Astrocyte of the hippocampus (primary cell): ENCODE measurements at regions not wholly inside any gene's neighbourhood (a gene's known extent, or its start where the extent isn't known, plus 50 kb on each side); places are given as distances from the start of the nearest gene placed in this dataset.
"Not testable (repeated sequence)": the region's sequence is repeated elsewhere in the genome, so short reads cannot be mapped to it uniquely, and the experiment has no call there.

Experiments used
- DNase-seq: peaks from one replicate; pipeline ENCODE4 v3.0.0; 2011; ENCODE audit warnings: low read depth, low spot score

DNA sequence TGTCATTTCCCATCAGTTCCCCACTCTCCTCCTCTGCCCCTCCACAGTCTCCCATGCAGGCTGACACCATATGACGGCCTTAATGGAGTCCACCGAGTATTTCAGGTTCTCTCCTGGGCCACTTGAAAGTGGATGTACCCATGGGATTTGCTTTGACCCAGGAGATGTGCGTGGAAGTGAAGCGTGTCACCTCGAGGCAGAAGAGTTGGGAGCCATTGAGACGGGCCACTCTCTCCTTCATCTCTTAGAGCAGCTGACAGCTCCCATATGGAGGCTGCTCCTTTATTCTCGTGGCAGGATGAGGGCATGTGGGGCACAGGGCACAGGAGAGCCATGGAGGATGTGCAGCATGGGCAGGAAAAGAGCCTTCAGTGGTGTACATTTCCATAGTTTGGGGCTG is 144.7 kb upstream of the CRYM start:
- not testable (repeated sequence) for DNase-seq

DNA sequence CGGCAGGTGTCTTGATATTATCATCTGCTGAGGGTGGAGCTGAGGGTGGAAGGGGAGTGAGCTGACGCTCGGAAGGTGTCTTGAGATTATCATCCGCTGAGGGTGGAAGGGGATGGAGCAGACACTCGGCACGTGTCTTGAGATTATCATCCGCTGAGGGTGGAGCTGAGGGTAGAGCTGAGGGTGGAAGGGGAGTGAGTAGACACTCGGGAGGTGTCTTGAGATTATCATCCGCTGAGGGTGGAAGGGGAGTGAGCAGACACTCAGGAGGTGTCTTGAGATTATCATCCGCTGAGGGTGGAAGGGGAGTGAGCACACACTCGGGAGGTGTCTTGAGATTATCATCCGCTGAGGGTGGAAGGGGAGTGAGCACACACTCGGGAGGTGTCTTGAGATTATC is 126.6 kb upstream of the CRYM start:
- not testable (repeated sequence) for DNase-seq

DNA sequence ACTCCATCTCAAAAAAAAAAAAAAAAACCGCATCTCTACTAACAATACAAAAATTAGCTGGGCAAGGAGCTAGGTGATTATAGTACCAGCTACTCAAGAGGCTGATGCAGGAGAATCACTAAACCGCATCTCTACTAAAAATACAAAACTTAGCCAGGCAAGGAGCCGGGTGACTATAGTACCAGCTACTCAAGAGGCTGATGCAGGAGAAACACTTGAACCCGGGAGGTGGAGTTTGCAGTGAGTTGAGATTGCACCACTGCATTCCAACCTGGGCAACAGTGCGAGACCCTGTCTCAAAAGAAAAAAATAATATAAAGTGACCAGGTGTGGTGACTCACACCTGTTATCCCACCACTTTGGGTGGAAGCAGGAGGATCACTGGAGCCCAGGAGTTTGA is 119.8 kb upstream of the CRYM start:
- DNase-seq, result not testable (repeated sequence)

GRCh38 chr16:21396545-21396944 is 118.5 kb upstream of the CRYM start:
- DNase-seq, result not testable (repeated sequence)

DNA sequence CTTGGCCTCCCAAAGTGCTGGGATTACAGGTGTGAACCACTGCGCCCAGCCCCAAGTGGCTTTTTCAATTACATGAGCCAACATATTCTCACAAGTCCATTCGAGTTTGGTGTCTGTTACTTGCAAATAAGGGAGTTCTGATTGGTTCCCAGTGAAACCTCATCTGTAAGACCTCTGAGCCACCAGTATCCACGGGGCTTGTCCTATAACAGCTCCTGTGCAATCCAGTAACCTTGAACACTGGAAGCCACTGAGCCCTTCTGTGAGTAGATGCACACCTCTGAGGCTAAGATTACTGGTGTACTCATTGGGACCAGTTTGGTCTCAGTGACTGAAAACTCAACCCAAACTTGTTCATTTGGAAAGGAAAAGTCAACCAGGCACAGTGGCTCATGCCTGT is 112.5 kb upstream of the CRYM start:
- DNase-seq, result not testable (repeated sequence)

DNA sequence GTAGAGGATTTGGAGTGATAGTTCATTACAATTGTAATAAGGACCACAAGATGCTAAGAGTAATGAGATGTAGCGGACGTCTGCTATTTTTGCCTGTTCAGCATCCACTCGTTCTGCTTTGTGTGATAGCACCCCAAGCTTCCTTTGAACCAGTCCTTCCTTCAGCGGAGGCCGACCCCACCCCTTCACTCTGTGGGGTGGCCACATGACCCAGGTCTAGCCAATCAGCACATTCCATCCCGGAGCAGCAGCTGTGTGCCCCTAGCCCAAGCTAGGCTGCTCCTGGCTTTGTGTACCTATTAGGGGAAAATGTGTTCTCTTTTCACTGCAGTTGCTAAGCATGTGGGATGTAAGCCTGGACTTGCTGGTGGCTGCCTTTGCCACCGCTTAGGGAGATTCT is 111.8 kb upstream of the CRYM start:
- not testable (repeated sequence) for DNase-seq

- not testable (repeated sequence) for DNase-seq
These were observed 109.7 kb upstream of the CRYM start for GRCh38 chr16:21387757-21388156.

DNA sequence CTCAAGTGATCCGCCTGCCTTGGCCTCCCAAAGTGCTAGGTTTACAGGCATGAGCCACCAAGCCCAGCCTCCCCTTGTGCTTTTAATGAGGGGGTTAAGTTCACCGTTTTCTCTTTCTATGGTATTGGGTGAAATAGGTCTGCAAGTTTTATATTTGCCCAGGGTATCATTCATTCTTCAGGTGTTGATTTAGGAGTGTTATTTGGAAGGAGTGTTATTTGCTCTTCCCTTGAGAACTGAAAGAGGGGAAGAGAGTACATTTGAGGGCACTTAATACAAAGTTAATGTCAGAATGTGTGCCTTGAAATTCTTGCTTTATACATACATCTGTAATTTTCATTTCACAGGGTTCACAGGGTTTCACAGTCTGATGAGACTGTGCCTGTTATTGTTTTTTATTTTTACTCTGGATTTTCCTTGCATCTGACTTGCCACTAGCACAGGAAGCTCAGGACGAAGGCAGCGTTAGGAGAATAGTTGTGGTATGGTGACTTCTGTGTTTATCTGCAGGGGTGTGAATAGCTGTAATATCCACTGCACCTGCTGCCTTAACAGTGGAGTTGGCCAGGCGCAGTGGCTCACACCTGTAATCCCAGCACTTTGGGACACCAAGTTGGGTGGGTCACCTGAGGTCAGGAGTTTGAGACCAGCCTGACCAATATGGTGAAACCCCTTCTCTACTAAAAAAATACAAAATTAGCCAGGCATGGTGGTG is 108.3 kb upstream of the CRYM start:
- not testable (repeated sequence) for DNase-seq

- not testable (repeated sequence) for DNase-seq
These were observed 105.6 kb upstream of the CRYM start for GRCh38 chr16:21383682-21384081.

DNA sequence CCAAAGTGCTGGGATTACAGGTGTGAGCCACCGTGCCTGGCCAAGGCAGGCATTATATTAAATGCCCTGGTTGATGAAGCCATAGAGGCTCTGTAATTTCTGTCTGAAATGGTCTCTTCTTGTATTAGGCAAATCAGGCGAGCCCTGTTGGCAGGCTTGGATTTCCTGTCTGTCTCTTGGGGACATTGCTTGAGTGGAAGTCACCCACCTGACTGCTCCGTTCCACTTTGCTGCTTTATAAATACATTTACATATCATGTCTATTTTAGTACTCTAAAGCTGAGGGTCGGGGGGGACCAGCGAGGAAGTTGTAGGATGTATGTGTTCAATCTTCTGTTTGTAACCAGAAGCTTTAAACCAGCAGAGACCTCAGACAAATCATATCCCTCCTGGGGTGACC is 101.6 kb upstream of the CRYM start:
- DNase-seq, result not testable (repeated sequence)

DNA sequence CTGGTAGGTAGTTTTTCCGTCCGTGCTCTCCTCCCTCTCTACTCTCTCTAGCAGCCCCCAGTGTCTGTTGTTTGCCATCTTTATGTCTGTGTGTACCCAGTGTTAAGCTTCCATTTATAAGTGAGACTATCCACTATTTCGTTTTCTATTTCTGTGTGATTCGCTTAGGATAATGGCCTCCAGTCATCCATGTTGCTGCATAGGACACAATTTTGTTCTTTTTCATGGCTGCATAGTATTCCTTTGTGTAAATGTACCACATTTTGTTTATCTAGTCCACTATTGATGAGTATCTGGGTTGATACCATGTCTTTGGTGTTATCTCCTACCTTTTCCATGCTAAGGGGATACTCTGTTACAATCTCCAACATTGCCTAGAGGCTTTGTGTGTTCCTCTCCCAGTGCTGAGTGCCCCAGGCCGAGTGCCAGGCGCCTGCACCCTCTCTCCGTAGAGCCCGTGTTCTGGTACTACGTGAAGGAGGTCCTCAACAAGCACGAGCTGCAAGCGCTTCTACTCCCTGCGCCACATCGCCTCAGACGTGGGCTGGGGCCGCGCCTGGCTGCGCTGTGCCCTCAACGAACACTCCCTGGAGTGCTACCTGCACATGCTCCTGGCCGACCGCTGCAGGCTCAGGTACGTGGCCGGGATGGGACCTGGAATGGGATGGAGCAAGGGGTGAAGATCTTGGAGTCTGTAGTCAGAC is 98.3 kb upstream of the CRYM start:
- not testable (repeated sequence) for DNase-seq

DNA sequence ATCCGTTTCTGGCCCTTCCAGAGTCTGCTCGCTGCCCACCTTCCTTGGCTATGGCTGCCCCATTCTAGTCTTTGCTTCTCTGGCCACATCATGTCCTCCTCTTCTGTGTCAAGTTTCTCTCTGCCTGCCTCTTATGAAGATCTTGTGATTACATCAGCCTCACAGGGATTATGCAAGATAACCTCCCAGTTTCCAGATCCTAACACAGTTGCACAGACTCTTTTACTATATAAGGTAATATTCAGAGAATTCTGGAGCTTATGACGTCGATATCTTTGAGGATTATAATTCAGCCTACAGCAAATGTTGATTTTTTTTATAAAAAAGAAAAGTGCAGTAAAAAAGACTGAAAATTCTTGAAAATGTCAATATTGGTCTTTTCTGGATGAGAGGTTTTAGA is 97.2 kb upstream of the CRYM start:
- DNase-seq, result not testable (repeated sequence)

DNA sequence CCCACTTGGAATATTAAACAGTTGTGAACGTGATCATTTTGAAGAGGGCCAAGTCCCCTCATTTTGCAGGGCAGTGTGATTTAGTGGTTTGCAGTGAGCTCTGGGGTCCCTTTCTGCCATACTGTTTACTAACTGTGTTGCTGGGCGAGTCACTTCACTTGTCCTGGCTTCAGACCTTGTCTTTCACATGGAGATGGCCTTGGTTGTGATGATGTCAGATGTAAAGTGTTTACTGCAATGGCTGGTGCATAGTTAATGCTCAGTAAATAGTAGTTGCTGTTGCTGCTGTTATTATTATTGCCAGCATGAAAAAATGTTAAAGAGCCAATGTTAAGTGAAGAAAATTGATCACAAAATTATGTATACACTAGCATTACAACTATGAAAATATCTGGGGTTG is 95.4 kb upstream of the CRYM start:
- DNase-seq, result not testable (repeated sequence)

- not testable (repeated sequence) for DNase-seq
These were observed 94.8 kb upstream of the CRYM start for GRCh38 chr16:21372862-21373261.

- DNase-seq, result not testable (repeated sequence)
These were observed 94.2 kb upstream of the CRYM start for GRCh38 chr16:21372162-21372835.

DNA sequence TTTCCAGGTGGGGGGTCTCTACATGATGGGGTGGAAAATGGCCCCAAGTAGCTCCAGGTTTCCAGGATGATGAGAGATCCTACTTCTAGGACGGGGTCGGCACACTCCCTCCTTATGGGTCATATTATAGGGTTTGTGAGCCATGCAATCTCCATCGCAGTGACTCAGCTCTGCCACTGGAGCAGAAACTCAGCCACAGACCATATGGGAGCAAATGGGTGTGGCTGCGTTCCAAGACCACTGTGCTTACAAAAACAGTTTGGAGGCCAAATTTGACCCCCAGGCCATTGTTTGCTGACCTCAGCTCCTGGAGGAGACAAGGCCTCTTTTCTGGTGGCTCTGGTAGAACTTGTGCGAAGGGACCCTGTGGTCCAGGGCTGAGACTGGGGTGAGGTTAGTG is 92.7 kb upstream of the CRYM start:
- peak; percentile 62 for DNase-seq

GRCh38 chr16:21368973-21369942 is 91.2 kb upstream of the CRYM start:
- not testable (repeated sequence) for DNase-seq

GRCh38 chr16:21367733-21368421 is 89.8 kb upstream of the CRYM start:
- not testable (repeated sequence) for DNase-seq

DNA sequence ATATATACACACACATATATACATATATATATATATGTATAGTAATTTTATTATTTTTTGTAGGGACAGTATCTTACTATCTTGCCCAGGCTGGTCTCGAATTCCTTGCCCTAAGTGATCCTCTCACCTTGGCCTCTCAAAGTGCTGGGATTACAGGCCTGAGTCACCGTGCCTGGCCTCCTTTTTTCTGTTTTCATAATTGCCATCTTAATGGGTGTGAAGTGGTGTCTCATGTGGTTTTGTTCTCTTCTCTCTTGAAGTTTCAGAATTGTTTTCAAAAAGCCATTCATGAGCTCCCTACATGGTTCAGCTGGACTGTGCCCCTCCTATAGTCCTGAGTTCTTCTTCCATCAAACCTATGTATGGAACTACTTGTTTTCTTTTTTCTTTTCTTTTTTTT is 88.9 kb upstream of the CRYM start:
- DNase-seq, result not testable (repeated sequence)

DNA sequence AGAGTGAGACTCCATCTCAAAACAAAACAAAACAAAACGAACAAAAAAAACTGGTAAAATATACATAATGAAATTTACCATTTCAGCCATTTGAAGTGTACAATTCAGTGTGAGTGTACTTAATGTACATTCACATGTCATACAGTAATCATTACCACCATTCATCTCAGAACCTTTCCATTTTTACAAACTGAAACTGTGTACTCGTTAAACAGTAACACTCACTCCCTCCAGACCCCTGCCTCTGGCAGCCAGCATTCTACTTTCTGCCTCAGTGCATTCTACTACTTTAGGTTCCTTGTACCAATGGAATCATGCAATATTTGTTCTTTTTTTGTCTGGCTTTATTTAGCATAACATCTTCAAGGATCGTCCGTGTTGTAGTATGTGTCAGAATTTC is 87.5 kb upstream of the CRYM start:
- not testable (repeated sequence) for DNase-seq
